ENCODE measurements at regions not wholly inside any gene's neighbourhood (a gene's known extent, or its start where the extent isn't known, plus 50 kb on each side); places are given as distances from the start of the nearest gene placed in this dataset.

- no peak for TF ChIP-seq MAX (IDR thresholded peaks at IDR 0.05)
- no peak for TF ChIP-seq TAF1 (conservative IDR thresholded peaks at IDR 0.05)
- no peak for TF ChIP-seq CTCF (IDR thresholded peaks at IDR 0.05; ENCODE audit: low read depth, low read length, missing input control)
- TF ChIP-seq YY1 (IDR thresholded peaks at IDR 0.05), result no peak
- no peak for TF ChIP-seq HNF4G (IDR thresholded peaks at IDR 0.05)
- no peak for TF ChIP-seq JUND (IDR thresholded peaks at IDR 0.05)
- TF ChIP-seq RAD21 (IDR thresholded peaks at IDR 0.05), result no peak
- TF ChIP-seq GABPA (IDR thresholded peaks at IDR 0.05 in 1 of 2, conservative IDR thresholded peaks at IDR 0.05 in 1 of 2), result no peak
- TF ChIP-seq REST (IDR thresholded peaks at IDR 0.05), result no peak
Observed at GRCh38 chr6:84329077-84329476, 101.6 kb upstream of the CEP162 start.

All from liver (tissue), 3 donors.